GM12878 (cell line): ENCODE measurements at regions not wholly inside any gene's neighbourhood (a gene's known extent, or its start where the extent isn't known, plus 50 kb on each side); places are given as distances from the start of the nearest gene placed in this dataset.
"Not testable (repeated sequence)": the region's sequence is repeated elsewhere in the genome, so short reads cannot be mapped to it uniquely, and the experiment has no call there.

Source experiments
- ATAC-seq: fragments of 200-7000 bp; cut with Tn5 transposase; 3 replicates; pipeline ENCODE4 v1.9.1; 2020; ENCODE audit warnings: mild to moderate bottlenecking, moderate library complexity
- BruUV-seq: library from RNA; stranded (reverse); fragments of 400-500 nt; replicated peaks from 2 replicates; lab custom pipeline; 2021; lab: Mats Ljungman, UMichigan
- CTCF ChIA-PET: fragments of 300-600 bp; sonication (Branson Sonifier 250); formaldehyde crosslinking; extraction: SDS; loops from one replicate; lab custom pipeline; 2021; ENCODE audit warnings: inconsistent platforms; lab: Yijun Ruan, JAX
- POLR2A ChIA-PET: fragments of 350-600 bp; formaldehyde crosslinking; extraction: SDS; loops from one replicate; lab custom pipeline; 2021; ENCODE audit warnings: inconsistent platforms; lab: Charles Lee
- RAD21 ChIA-PET: fragments of 300-600 bp; sonication (Branson Sonifier 250); formaldehyde crosslinking; loops from one replicate; lab custom pipeline; 2023; ENCODE audit warnings: antibody characterized with exemption; ENCODE audit not compliant: unreplicated experiment; lab: Charles Lee
- SMC1A ChIA-PET: fragments of 300-600 bp; sonication (Branson Sonifier 250); formaldehyde crosslinking; loops from one replicate; lab custom pipeline; 2023; ENCODE audit not compliant: unreplicated experiment, uncharacterized antibody; lab: Charles Lee
- DNase-seq: peaks from one replicate; pipeline ENCODE4 v3.0.0-alpha.2; 2011; ENCODE audit warnings: low read depth, low spot score
- FAIRE-seq: peaks from 3 replicates; lab custom pipeline; 2011; peaks lifted over from hg19 to GRCh38; lab: Jason Lieb, UNC
- H2AFZ ChIP-seq: 2 replicates; pipeline ENCODE4 v1.6.0; 2011; ENCODE audit warnings: low read depth, low read length, control low read depth; ENCODE audit not compliant: control insufficient read depth
- H3K27ac ChIP-seq: 2 replicates; pipeline ENCODE4 v1.5.1; 2011; ENCODE audit warnings: control low read depth; ENCODE audit not compliant: control insufficient read depth, insufficient read depth
- H3K27me3 ChIP-seq, 2 experiments: replicated peaks in 1 of 2; 2 replicates each; pipeline versions ENCODE4 v1.6.0 to v1.6.1; 2011; ENCODE audit warnings: low read length in 1 of 2; ENCODE audit not compliant: control insufficient read depth in 2 of 2, insufficient read depth in 2 of 2
- H3K36me3 ChIP-seq, 2 experiments: 2 replicates each; pipeline ENCODE4 v1.5.1; 2011; ENCODE audit warnings: low read length in 1 of 2; ENCODE audit not compliant: control insufficient read depth in 2 of 2, insufficient read depth in 2 of 2
- H3K4me1 ChIP-seq: 2 replicates; pipeline ENCODE4 v1.6.1; 2011; ENCODE audit warnings: mild to moderate bottlenecking, low read length, moderate library complexity, mixed read lengths; ENCODE audit not compliant: control insufficient read depth, insufficient read depth
- H3K4me2 ChIP-seq: 2 replicates; pipeline ENCODE4 v1.6.0; 2011; ENCODE audit warnings: control low read depth; ENCODE audit not compliant: control insufficient read depth, insufficient read depth
- H3K4me3 ChIP-seq: fragments of 200-600 bp; sonication (generic); 2 replicates; pipeline ENCODE4 v1.5.1; 2016
- H3K79me2 ChIP-seq: 2 replicates; pipeline ENCODE4 v1.6.0; 2011; ENCODE audit warnings: low read length; ENCODE audit not compliant: control insufficient read depth, insufficient read depth
- H3K9ac ChIP-seq: 2 replicates; pipeline ENCODE4 v1.8.0; 2011; ENCODE audit warnings: low read length, control low read depth, mixed read lengths; ENCODE audit not compliant: control insufficient read depth, insufficient read depth
- H3K9me3 ChIP-seq: replicated peaks from 3 replicates; pipeline ENCODE4 v1.5.1; 2011; ENCODE audit warnings: mild to moderate bottlenecking, low read length; ENCODE audit not compliant: control insufficient read depth, insufficient read depth
- H4K20me1 ChIP-seq: 2 replicates; pipeline ENCODE4 v1.6.0; 2011; ENCODE audit not compliant: control insufficient read depth, insufficient read depth
- CBX5 ChIP-seq: sonication (generic); IDR thresholded peaks from 2 replicates; pipeline ENCODE4 v1.6.1; 2016; ENCODE audit warnings: low read depth, moderate library complexity, mild to moderate bottlenecking, inconsistent platforms
- HCFC1 ChIP-seq: fragments of 150-350 bp; IDR thresholded peaks from 2 replicates; pipeline ENCODE4 v1.6.1; 2014; ENCODE audit warnings: low read length
- WGBS: methylation state at CpG from one replicate; pipeline ENCODE4 v1.1.6; 2016; ENCODE audit warnings: low lambda C conversion rate; ENCODE audit not compliant: insufficient replicate concordance, insufficient coverage; ENCODE audit errors: missing lambda C conversion rate; 5-methylcytosine and 5-hydroxymethylcytosine counted together
- in situ Hi-C: fragments of 300-500 bp; cut with MboI; formaldehyde crosslinking; loops from 9 replicates; pipeline ENCODE4 v1.14.3; 2018; ENCODE audit warnings: mixed read lengths
- intact Hi-C: fragments of 100-400 bp; cut with micrococcal nuclease; formaldehyde crosslinking; loops from one replicate; pipeline ENCODE4 v1.14.2; 2022; ENCODE audit not compliant: unreplicated experiment

DNA sequence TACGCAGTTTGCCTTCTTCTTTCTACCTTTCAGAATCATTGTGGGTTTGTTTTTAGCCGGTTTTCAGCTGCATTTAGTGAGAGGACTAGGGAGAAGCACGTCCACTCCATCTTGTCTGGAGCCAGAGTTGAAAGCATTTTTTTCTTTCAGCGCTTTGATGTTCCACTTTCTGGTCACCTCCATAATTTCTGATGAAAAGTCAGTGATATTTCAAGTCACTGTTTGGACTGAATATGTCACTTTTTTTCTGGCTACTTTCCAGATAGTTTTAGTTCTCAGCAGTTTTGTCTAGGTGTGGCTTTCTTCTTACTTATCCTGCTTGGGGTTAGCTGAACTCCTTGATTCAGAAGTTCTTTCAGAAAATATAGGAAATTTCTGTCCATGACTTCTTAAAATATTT, 123.9 kb upstream of the IER5L start:
- no peak overlapping the region for H2AFZ ChIP-seq
- POLR2A ChIA-PET, result no interaction called here
- SMC1A ChIA-PET, result no interaction called here
- BruUV-seq, result no TSS peak
- ATAC-seq, result no peak
- RAD21 ChIA-PET, result no interaction called here
- H3K27ac ChIP-seq, result no peak overlapping the region
- TF ChIP-seq CBX5 (0 out of 2 replicates have a peak, but pooled peaks have one; percentile 51), HCFC1 (no peak)
- no peaks in the 10 kb centered on the region for H4K20me1 ChIP-seq
- DNase-seq, result no peak
- no peak for FAIRE-seq
- no peak overlapping the region for H3K4me2 ChIP-seq
- H3K36me3 ChIP-seq, result no peaks in the 10 kb centered on the region
- in situ Hi-C loops, result no loop called here
- CTCF ChIA-PET, result no interaction called here
- H3K27me3 ChIP-seq, result no peaks in the 10 kb centered on the region; a peak in 1 of 4 replicates
- H3K9me3 ChIP-seq, result peaks cover 4% of the 10 kb centered on the region; the same call in 2 of the 3 replicates
- WGBS, result 15% methylated on average over 4 of the region's 4 CpGs
- H3K4me3 ChIP-seq, result no peak overlapping the region
- no peaks in the 10 kb centered on the region for H3K79me2 ChIP-seq
- no peaks in the 10 kb centered on the region for H3K4me1 ChIP-seq
- intact Hi-C loops, result no loop called here
- no peak overlapping the region for H3K9ac ChIP-seq

DNA sequence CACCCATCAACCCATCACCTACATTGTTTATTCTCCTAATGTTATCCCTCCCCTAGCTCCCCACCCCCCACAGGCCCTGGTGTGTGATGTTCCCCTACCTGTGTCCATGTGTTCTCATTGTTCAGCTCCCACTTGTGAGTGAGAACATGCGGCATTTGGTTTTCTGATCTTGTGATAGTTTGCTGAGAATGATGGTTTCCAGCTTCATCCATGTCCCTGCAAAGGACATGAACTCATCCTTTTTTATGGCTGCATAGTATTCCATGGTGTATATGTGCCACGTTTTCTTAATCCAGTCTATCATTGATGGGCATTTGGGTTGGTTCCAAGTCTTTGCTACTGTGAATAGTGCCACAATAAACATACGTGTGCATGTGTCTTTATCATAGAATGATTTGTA, 118.1 kb upstream of the IER5L start:
- POLR2A ChIA-PET, H3K9ac ChIP-seq, CTCF ChIA-PET, SMC1A ChIA-PET, H2AFZ ChIP-seq, intact Hi-C loops, ATAC-seq, RAD21 ChIA-PET, BruUV-seq, H3K4me2 ChIP-seq, H3K9me3 ChIP-seq, H3K36me3 ChIP-seq, H3K79me2 ChIP-seq, H3K27ac ChIP-seq, FAIRE-seq, H3K4me3 ChIP-seq, H4K20me1 ChIP-seq, H3K4me1 ChIP-seq, DNase-seq, in situ Hi-C loops, H3K27me3 ChIP-seq: not testable (repeated sequence)
- 58% methylated on average over 3 of the region's 3 CpGs for WGBS
